C4-2B (cell line): ENCODE measurements at regions not wholly inside any gene's neighbourhood (a gene's known extent, or its start where the extent isn't known, plus 50 kb on each side); places are given as distances from the start of the nearest gene placed in this dataset.

Experiments
- ZFX ChIP-seq: fragments of 450-650 bp; IDR thresholded peaks from 2 replicates; pipeline ENCODE4 v1.6.1; 2017
- TF ChIP-seq, protein P1 (sequence below): fragments of 450-650 bp; conservative IDR thresholded peaks from 2 replicates; pipeline ENCODE4 v1.5.1; 2017; ENCODE audit warnings: mild to moderate bottlenecking

- TF ChIP-seq, protein P1, sequence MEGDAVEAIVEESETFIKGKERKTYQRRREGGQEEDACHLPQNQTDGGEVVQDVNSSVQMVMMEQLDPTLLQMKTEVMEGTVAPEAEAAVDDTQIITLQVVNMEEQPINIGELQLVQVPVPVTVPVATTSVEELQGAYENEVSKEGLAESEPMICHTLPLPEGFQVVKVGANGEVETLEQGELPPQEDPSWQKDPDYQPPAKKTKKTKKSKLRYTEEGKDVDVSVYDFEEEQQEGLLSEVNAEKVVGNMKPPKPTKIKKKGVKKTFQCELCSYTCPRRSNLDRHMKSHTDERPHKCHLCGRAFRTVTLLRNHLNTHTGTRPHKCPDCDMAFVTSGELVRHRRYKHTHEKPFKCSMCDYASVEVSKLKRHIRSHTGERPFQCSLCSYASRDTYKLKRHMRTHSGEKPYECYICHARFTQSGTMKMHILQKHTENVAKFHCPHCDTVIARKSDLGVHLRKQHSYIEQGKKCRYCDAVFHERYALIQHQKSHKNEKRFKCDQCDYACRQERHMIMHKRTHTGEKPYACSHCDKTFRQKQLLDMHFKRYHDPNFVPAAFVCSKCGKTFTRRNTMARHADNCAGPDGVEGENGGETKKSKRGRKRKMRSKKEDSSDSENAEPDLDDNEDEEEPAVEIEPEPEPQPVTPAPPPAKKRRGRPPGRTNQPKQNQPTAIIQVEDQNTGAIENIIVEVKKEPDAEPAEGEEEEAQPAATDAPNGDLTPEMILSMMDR, result no peak
- TF ChIP-seq ZFX, result no peak
Measured at GRCh38 chr18:37853706-37854105, 288.1 kb upstream of the CELF4 start.
